HG02623 (cell line): ENCODE measurements at regions not wholly inside any gene's neighbourhood (a gene's known extent, or its start where the extent isn't known, plus 50 kb on each side); places are given as distances from the start of the nearest gene placed in this dataset.
"Not testable (repeated sequence)": the region's sequence is repeated elsewhere in the genome, so short reads cannot be mapped to it uniquely, and the experiment has no call there.

Experiments used
- ATAC-seq: cut with Tn5 transposase; IDR thresholded peaks from one replicate; pipeline ENCODE4 v1.9.1; 2021; ENCODE audit warnings: moderate library complexity; ENCODE audit not compliant: unreplicated experiment

GRCh38 chr3:124620600-124621063 is 109.6 kb upstream of the UMPS start:
- no peak for ATAC-seq

GRCh38 chr3:124621498-124621897 is 108.8 kb upstream of the UMPS start:
- no peak for ATAC-seq

DNA sequence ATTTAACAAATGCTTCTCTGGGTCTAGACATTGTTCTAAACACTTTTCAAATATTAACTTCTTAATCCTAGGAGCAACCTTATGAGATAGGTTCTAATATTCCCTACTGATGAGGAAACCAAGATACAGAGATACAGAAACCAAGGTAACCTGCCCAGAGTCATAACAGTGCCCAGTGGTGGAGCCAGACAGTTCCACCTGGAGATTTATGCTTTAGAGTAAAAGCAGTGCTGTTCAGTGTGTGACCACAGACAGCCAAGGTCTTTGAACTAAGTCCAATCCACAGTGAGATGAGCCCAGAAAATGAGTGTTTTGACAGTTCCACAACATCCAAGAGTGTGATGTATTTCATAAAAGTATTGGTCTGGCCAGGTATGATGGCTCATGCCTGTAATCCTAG is 105.2 kb upstream of the UMPS start:
- ATAC-seq, result no peak

GRCh38 chr3:124627501-124627908 is 102.7 kb upstream of the UMPS start:
- ATAC-seq, result no peak

DNA sequence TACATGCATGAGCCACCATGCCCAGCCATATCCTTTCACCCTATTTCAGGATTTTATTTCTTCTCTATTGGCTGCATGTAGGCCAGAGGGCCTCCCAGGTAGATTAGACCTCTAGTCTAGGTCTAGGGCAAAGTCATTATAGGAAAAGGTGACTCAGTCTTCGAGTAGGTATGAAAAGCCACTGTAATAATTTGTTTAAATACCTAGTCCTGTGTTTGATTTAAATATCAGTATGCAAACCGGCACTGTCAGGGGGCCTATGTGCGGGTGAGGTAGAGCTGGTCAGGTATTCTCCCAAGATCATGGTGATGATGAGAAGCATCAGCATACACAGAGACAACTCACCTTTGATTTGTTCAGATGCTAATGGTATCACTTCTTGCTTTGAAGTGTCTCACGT is 101.4 kb upstream of the UMPS start:
- ATAC-seq, result no peak

DNA sequence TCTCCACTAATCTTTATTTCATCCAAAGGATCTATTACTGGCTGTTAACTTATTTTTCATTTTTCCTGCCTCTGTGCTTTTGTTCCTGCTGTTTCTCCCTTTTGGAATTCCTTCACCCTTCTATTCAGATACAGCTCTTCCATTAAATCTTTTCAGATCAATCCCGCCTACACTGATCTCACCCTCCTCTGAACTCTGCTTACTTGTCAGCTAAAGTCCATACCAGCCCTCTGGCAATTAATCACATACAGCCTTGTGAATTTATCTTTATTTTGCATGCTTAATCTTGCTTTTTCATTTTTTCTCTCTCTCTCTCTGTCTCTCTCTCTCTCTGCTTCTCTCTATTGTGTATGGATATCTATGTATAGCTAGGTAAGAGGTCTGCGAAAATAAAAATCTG is 100.8 kb upstream of the UMPS start:
- ATAC-seq, result no peak

DNA sequence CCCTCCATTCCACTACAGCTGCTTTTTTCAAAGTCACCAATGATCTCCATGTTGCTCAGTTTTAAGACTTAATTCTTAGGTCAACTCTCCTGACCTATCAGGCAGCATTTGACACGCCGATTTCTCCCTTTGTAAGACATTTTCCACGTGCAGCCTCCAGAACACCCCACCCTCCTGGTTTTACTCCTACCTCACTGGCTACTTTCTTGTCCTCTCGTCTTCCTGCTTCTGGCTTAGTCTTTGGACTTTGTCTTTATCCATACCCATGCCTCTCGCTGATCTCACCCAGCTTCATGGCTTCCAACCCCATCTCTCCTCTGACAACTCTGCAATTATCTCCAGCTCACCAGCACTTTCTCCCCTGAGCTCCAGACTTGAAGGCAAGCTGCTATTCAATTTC is 99.3 kb upstream of the UMPS start:
- ATAC-seq, result no peak

DNA sequence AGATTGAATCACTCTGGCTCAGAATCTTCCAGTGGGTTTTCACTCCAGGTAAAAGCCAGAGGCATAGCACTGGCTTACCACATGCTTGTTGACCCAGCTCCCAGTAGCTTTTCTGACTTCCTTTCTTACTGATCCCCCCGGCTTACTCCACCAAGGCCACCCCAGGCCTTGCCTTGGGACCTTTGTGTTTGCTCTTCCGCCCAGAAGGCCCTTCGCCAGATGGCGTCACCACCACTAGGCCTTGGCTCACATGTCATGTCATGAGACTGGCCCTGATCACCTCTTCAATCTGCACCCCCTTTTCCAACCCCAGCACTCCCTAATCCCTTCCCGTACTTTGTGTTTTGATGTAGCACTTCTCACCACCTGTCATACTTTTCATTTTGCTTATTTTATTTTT is 98.5 kb upstream of the UMPS start:
- ATAC-seq, result no peak

DNA sequence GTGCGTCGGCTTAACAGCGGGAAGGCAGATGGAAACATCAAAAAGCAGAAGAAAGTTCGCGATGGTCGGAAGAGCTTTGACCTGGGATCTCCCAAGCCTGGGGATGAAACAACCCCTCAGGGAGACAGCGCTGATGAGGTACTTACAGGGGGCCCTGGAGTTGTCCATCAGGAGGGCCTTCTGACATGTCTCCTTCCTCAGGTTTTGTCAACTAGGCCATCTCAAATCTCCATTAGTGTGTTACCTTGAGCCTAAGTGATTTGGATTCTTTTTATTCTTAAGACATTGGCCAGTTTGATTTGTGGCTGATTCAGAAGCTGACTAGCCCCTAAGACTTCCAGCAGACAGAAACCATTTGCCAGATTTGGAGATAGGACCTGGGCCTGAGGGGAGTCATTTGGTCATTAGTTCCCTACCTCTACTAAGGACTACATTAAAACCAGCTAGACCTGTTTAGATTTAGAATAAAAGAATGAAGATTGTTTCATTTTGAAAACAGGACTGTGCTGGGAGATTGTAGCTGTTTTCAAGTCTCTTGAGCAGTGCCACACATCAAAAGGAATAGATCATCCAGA is 97.6 kb upstream of the UMPS start:
- ATAC-seq, result no peak

DNA sequence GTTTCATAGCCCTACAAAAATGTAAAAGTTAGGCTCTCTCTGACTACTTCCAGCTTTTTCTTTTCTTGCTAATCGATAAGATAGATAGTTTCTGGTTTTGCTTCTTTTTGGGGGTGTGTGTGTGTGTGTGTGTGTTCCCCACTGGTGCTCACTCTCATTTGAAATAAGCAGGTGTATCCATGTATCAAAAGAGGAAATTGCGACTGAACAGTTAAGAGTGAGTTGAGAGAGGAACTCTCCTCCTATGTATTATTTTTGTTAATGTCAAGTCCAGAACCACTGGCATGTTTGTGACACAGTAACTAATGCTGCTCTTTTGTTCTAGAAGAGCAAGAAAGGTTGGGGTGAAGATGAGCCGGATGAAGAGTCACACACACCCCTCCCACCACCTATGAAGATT is 96.7 kb upstream of the UMPS start:
- ATAC-seq, result no peak

DNA sequence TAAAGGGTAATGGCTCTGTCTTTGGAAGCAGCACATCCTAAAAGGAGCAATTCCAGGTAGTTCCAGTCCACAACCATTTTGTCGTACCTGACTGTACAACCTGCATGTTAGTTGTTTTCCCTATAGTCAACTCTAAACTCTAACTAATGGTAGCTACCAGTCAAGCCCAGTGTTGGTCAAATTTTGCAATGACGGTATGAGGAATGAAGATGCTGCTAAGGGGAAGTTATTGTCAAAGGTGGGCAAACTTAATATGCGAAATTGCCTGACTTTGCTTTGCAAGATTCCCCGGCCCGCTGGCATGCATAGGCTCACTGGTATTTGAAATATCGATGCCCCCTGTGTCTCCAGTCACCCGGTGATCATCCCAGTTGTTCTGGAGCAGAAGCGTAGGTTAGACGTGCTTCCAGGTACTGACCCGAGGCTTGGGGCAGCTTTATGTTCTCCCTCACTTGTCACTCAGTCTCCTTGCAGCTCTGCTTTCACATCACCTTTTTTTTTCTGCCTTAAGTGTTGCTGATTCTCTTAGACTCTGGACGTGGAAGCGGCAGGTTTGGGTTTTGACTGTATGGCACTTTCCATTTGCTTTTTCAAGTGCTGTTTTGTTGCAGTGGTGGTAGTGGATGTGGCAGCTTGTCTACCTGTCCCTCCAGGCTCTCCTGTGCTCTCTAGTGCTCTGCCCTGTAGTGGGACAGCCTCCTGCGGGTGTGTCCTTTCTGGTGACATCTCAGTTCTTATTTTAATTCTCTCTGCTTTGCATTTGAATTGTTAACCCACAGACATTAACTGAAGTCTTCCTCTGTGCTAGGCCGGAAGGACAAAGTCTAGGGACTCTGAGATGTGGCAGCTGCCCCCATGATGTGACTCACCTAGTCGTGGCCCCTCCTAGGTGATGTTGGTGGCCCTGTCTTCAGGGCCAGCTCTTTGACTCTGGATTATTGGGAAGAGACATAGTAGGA is 95.8 kb upstream of the UMPS start:
- ATAC-seq, result no peak

DNA sequence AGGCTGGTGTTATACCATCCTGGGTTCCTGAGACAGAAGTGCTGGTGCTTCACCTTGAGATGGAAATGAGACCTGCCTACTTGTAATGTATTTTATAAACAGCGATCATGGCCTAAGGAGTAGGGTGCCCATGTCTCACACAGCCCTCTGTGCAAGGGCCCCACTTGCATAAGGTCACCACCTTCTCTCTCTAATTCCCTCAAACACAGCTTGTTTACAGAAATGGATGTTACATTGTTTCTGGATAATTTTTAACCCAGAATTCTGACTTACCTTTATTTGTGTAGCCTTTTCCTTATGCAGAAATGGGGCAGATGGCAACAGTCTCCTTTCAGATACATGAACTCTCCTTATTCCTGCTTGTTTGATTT is 95.1 kb upstream of the UMPS start:
- ATAC-seq, result no peak

DNA sequence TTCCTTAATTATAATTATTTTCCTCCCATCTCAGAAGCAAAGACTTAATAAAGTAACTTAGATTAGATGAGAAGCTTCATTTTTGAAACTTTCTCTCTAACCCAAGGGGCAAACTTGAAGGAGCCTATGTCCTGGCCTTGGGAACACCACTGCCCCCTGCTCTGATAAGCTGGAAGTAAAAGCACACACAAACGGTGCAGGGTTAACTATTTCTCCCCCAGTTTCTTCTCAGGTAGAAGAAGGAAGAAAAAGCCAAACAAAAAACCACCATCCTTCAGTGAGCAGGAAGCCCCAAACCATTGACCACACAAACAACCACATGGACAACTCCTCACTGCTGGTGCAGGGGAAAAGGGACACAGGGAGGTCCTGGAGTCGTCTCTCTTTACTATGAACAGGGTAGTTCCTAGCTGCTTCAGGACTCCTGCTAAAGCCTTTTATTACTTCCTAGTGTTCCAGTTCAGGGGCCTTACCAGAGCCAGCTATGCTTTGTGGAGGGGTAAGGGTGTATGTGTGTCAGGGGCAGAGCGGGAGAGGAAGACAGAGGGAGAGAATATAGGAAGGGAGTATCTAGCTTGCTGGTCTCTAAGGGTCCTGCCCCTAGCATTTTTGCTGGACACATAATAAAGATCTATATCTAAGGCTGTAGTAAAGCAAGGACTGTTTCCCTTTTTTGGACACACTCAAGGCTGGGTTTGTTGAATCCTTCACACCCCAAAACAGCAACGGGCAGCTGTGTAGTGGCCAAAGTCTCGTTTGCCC is 94.0 kb upstream of the UMPS start:
- no peak for ATAC-seq

- ATAC-seq, result no peak
These were observed 93.4 kb upstream of the UMPS start for GRCh38 chr3:124636863-124637296.

DNA sequence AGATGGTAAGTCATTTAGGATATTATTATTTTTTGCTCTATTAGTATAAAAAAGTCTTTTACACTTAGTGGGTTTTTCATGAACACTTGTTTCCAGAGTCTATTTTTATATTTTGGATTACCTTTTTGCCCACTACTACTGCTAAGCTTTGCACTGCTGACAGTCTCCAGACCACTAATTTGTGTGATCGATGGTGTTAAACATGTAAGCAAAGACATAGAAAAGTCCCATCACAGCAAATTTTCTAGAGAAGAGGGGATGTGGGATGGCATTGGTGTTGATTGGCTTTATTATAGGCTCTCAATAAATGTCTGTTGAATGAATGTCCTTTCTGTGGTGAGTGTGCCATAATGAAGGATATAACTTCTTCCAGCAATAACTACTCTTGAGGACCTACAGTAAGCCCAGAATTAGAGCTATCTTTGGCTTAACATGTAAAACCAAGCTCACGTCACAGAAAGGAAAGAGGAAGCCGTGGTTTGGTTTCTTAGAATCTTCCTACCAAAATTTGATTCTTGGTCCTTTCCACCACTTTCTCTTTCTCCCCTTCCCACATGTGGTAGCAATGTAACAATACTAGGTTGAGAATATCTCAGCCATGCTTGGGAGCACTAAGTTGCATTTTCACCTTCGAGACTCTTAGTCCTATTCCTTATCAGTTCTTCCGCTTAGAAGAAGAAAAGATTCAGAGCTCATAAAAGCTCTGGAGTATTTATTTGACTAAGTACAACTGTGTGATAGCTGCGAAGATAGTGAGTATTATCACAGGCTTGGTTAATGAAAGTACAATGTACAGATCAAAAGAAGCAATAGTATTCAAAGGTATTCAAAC is 90.6 kb upstream of the UMPS start:
- ATAC-seq, result peak; percentile 34

DNA sequence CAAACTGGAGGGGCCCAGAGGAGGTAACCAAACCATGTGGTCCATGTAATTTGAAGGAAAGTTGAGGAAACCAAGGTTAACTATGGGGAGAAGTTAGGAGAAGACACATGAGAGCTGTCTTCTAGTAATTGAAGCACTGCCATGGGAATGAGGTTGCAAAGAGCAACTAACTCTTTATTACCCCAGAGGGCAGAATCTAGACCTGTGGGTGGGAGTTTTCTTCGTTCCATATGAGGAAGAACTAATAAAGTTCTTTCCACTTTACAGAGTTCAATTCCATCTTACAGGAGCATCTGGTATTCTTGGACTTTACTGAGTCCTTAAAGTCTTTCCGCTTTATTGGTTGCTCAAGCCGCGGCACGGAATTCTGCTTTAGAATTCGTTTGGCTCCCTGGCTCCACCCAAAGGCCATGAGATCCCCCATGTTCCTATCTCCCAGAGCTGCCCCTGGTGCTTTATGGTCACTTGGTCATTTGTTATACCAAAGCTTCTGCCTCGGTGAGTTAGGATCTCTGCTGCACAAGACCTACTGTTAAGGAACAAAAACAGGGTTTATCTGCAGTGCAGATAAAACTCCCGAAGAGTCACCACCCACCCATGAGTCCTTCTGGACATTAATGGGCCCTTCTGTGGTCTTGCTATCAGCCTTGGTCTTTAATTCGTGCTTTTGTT is 89.5 kb upstream of the UMPS start:
- ATAC-seq, result no peak

DNA sequence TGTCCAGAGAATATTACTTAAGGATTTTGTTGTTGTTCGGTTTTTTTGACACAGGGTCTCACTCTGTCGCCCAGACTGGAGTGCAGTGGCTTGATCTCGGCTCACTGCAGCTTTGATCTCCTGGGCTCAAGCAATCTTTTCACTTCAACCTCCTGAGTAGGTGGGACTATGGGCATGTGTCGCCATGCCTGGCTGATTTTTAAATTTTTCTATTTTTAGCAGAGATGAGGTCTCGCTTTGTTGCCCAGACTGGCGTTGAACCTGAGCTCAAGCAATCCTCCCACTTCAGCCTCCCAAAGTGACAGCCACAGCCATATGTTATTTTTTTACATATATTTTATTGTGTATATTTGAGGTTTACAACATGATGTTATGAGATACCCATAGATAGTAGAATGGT is 86.8 kb upstream of the UMPS start:
- no peak for ATAC-seq

- ATAC-seq, result not testable (repeated sequence)
These were observed 84.1 kb upstream of the UMPS start for GRCh38 chr3:124646186-124646585.

DNA sequence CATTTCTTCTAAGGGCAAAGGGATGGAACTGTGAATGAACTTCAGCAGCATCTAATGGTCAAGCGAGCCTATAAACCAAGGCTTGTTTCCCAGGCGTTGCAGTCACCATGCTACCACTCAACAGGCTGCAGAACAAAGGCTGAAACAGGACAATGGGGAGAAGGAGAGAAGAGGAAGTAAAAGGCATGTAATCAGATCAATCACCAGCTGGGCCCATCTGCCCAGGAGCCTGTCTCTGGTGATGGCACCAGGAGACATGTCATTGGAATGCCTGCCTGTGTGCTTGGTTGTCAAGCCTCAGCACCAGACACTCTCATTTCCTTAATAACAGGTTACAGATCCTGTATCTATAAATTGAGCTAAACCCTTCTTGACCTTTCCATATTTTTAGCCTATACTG is 81.7 kb upstream of the UMPS start:
- ATAC-seq, result no peak

DNA sequence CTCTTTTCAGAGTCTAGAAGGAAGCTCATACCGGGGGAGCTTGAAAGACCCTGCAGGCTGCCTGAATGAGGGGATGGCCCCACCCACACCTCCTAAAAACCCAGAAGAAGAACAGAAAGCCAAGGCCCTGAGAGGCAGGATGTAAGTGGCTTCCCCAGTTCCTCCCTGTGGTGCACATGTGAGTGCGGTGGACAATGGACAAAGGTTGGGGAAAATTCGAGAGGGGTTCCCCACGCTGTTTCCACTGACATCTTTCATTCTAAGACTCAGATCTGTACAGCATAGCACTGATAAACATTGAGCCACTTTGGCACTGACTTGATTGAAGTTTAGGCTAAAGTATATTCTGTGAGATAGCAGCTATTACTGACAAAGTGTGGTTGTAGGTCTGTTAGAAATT is 79.5 kb upstream of the UMPS start:
- ATAC-seq, result peak; percentile 63
